ENCODE measurements at regions not wholly inside any gene's neighbourhood (a gene's known extent, or its start where the extent isn't known, plus 50 kb on each side); places are given as distances from the start of the nearest gene placed in this dataset.

GRCh38 chr6:132213191-132213590, 188.1 kb downstream of the MOXD1 start:
- intact Hi-C loops (cut with DNase I) = no loop called here
- WGBS, 2 donors = 88% methylated on average over 4 of the region's 4 CpGs
- Histone ChIP-seq H3K9me3 (no peaks in the 10 kb centered on the region), H3K27me3 (no peaks in the 10 kb centered on the region), H3K4me1 (no peaks in the 10 kb centered on the region), H3K27ac (no peak overlapping the region), H3K36me3 (no peaks in the 10 kb centered on the region), H3K4me3 (replicated peaks in 1 of 3) (no peak overlapping the region)
- DNase-seq = no peak
- TF ChIP-seq CTCF (IDR thresholded peaks at IDR 0.05) (no peak), POLR2A (IDR thresholded peaks at IDR 0.05) (no peak)

DNA sequence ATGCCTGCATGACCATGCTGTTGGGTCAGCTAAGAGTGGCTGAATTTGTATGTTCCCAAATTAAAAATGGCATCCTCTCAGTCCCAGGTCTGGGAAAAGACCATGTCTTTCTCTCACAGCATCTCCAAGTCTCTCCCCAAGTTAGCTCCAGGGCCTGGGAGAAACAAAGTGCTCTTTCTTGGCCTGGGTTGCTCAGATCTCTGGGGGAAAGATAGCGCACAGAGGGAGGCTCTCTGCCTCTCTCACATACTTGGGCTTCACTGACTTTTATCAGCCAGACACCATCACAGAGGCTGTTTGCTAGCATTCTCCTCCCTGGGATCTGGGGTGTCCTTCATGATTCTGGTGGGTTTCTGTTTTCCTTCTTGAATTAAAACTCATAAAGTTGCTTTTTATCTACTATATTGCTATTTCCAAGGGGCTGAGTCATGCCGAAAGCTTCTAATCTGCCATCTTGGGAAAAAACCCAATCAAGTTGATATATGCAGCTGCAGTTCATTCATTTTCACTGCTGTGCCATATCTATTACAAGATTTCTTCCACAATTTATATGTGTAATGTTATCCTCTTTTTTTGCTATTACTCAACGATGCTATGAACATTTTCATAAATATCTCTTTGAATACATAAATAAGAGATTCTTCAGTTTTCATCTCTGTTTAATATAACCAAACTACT, 190.2 kb downstream of the MOXD1 start:
- TF ChIP-seq POLR2A (IDR thresholded peaks at IDR 0.05) (no peak), CTCF (IDR thresholded peaks at IDR 0.05) (no peak)
- Histone ChIP-seq H3K4me3 (replicated peaks in 1 of 3) (no peak overlapping the region), H3K9me3 (no peaks in the 10 kb centered on the region), H3K27me3 (no peaks in the 10 kb centered on the region), H3K36me3 (no peaks in the 10 kb centered on the region), H3K27ac (no peak overlapping the region), H3K4me1 (no peaks in the 10 kb centered on the region)
- intact Hi-C loops (cut with DNase I) = no loop called here
- DNase-seq = no peak
- 54 to 78% methylated on average over 3 of the region's 3 CpGs for WGBS, 2 donors

- no peak for DNase-seq
- Histone ChIP-seq H3K27ac (no peak overlapping the region), H3K36me3 (no peaks in the 10 kb centered on the region), H3K4me3 (replicated peaks in 1 of 3) (no peak overlapping the region), H3K9me3 (no peaks in the 10 kb centered on the region), H3K4me1 (no peaks in the 10 kb centered on the region), H3K27me3 (no peaks in the 10 kb centered on the region)
- 89 to 100% methylated on average over 1 of the region's 1 CpG for WGBS, 2 donors
- intact Hi-C loops (cut with DNase I) = no loop called here
- TF ChIP-seq POLR2A (IDR thresholded peaks at IDR 0.05) (no peak), CTCF (IDR thresholded peaks at IDR 0.05) (no peak)
Observed at GRCh38 chr6:132209351-132209750, 191.9 kb downstream of the MOXD1 start.

DNA sequence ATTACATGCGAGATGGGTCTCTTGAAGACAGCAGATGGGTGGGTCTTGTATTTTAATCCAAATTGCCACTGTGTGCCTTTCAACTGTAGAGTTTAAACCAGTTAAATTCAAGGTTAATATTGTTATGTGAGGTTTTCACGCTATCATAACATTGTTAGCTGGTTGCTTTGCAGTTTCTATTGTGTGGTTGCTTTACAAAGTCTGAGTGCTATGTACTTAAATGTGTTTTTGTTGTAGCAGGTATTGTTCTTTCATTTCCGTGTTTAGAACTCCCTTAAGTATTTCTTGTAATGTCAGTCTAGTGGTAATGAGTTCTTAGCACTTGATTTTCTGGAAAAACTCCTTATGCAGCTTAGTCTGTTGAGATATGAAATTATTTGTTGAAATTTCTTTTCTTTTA, 193.3 kb downstream of the MOXD1 start:
- no peaks in the 10 kb centered on the region for H3K27me3 ChIP-seq

More for the DNA sequence above, 193.3 kb downstream of the MOXD1 start:
- Histone ChIP-seq H3K4me3 (replicated peaks in 1 of 3) (no peak overlapping the region), H3K27ac (no peak overlapping the region), H3K9me3 (no peaks in the 10 kb centered on the region), H3K36me3 (no peaks in the 10 kb centered on the region), H3K4me1 (no peaks in the 10 kb centered on the region)
- intact Hi-C loops (cut with DNase I) = no loop called here
- WGBS, 2 donors = 63 to 65% methylated on average over 3 of the region's 3 CpGs
- no peak for DNase-seq
- TF ChIP-seq CTCF (IDR thresholded peaks at IDR 0.05) (no peak), POLR2A (IDR thresholded peaks at IDR 0.05) (no peak)

Measured in thyroid gland (tissue), 4 donors.